Activated T-cell treated with anti-CD3 and anti-CD28 coated beads, Interleukin-2, amount 50 U/mL, for 1 hour (primary cell): ENCODE measurements at regions not wholly inside any gene's neighbourhood (a gene's known extent, or its start where the extent isn't known, plus 50 kb on each side); places are given as distances from the start of the nearest gene placed in this dataset.
A peak's percentile ranks its signal among the peaks of the same experiment; 100 is the strongest.

Experiments
- DNase-seq: peaks from one replicate; pipeline ENCODE4 v3.0.0-alpha.2; 2020

DNA sequence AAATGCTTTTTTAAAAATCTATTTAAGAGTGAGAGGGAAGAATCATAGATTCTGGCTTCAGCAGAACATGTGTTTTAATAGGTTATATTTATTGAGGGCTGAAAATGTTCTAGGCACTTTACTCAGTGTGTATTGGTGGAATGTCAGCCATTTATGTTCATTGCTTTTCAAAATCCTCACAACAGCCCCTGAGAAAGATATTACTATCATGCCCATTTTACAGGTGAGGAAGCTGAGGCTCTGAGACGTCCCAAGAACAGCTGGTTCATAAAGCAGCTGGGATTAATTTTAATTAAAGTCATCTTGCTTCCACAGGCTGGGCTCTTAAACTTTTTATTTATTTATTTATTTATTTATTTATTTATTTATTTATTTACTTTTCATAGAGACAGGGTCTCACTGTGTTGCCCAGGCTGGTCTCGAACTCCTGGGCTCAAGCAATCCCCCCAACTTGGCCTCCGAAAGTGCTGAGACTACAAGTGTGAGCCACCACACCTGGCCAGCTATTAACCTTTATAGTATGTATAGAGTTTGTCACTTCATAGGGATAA, 364.6 kb downstream of the SHQ1 start:
- no peak for DNase-seq

DNA sequence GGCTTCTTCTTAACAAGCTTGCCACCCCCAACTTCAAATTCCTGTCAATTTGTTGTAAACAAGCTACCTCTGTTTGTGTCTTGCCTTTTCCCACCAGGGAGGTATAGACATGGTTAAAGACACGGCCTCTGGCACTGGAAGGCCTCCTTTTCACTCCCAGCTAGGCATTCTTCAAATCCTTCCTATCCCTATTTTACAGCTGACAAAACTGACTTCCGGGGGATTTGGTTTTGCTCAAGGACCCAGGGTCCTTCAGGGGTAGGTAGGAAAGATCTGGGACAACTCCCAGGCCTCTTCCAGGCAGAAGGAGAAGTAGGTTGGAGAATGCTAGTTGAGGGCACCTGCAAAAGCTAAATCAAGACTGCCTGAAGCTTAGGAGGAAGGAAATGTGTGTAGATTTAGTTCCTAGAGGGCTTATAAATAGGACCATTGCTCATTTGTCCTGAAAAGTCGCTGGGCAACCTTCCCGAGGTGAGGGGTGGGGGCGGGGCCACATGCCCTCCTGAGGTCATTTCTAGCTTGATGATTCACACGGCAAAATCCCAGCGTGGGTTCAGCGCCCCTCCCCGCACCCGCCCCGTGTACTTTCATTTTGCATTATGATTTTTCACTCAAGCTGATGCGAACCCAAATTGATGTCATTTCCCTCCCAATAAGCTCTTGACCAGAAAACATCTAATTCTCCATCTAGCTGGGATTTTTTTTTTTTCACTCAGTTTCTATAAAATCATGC, 365.5 kb downstream of the SHQ1 start:
- DNase-seq, result peak; percentile 67

DNA sequence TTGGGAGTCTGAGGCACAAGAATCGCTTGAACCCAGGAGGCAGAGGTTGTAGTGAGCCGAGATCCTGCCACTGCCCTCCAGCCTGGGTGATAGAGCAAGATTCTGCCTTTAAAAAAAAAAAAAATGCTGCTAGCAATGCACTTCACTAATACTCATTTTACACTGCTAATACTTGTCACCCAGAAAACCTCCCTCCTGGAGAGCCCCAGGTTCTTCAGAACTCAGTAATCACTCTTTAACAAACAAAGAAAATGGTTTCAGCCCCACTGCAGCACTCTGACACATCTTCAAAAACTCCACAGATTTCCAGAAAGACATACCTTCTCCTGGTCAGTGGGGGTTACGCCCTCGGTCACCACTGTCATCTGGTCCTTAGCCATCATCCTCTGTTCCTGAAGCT, 366.7 kb downstream of the SHQ1 start:
- DNase-seq, result no peak

DNA sequence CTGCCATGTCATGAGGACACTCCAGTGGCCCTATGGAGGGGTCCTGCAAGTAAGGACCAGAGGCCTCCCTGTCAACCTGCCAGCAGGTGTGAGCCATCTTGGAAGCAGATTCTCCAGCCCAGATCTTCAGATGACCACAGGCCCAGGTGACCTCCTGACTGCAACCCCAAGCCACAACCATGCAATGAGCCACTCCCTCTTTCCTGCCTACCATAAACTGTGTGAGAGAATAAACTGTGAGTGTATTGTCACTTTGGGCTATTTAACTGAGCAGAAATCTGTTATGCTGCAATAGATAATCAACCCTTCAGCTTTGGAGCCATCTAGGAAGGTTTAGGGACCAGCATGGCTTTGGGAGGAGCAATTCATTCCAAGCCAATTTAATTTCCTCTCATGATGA, 367.9 kb downstream of the SHQ1 start:
- DNase-seq, result no peak

GRCh38 chr3:72479651-72480215, 368.5 kb downstream of the SHQ1 start:
- DNase-seq, result no peak

- no peak for DNase-seq
Measured at GRCh38 chr3:72476139-72476483, 372.1 kb downstream of the SHQ1 start.

- DNase-seq, result no peak
Measured at GRCh38 chr3:72475258-72476138, 372.7 kb downstream of the SHQ1 start.

- no peak for DNase-seq
Measured at GRCh38 chr3:72474775-72475174, 373.5 kb downstream of the SHQ1 start.

DNA sequence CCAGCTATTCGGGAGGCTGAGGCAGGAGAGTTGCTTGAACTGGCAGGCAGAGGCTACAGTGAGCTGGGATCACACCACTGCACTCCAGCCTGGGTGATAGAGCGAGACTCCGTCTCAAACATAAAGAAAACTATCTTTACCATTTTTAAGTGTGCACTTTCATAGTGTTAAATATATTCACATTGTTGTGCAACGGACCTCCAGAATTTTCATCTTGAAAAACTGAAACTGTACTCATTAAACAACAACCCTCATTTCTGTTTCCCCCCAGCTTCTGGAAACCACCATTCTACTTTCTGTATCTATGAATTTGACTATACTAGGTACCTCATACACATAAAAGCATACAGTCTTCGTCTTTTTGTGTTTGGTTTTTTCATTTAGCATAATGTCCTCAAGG, 375.1 kb downstream of the SHQ1 start:
- no peak for DNase-seq

- no peak for DNase-seq
Measured at GRCh38 chr3:72470904-72471417, 377.3 kb downstream of the SHQ1 start.

- no peak for DNase-seq
Measured at GRCh38 chr3:72465853-72466252, 382.4 kb downstream of the SHQ1 start.

DNA sequence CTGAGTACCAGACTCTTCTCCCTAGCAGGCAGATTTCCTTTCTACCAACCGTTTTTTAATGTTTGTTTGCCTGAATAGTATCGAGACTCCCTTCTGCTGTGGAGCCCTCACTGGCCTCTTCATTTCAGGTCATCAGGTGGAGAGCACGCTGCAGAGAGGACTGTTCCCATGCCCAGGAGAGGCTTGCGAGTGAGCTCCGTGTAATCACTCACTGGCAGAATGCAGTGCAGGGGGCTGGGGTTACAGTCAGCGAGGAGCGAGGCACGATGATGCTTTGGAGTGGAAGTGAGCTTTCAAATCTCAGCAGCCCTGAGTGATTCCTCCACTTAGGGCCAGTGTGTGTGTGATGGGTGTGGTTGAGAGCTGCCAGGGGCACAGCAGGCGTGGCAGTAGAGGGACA, 385.2 kb downstream of the SHQ1 start:
- no peak for DNase-seq

- no peak for DNase-seq
Measured at GRCh38 chr3:72462595-72463011, 385.6 kb downstream of the SHQ1 start.

- no peak for DNase-seq
Measured at GRCh38 chr3:72461787-72462186, 386.5 kb downstream of the SHQ1 start.

DNA sequence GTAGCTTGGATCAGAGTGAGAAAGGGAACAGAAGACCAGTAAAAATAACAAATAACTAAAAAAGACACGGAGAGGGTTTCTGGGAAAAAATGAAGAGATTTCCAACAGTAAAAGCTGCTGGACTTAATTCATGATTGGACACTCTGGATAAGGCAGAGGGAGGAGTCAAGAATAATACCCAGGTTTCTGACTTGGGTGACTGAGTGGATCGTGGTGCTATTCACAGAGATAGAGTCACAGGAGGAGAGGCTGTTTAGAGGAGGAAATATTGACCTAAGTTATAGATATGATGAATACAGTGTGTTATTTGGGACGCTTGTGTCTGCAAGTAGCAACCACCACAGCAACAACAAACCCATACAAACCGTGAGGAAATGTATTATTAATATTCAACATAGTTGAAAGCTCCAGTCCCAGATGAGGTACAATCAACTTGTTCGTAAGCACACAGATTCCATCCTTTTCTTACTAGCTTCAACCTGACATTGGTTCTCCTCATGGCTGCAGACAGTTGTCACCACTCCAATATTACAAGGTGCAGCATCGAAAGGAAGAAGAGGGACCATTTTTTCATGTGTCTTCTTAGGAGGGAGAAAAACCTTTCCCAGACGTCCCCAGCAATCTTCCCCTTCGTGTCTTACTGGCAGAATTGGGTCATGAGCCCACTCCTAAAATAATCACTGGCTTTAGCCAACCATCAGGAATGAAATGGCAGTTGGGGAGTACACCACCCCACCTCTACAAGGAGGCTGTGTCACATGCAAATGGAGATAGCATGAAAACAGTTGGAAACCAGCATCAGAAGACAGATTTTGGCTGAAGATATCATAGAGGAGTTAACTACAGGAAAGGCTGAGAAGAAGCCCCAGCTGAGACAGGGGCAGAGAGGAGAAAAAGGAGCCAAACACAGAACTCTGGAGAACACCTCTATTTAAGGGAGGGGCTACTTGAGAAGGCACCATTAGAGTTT, 387.8 kb downstream of the SHQ1 start:
- no peak for DNase-seq

DNA sequence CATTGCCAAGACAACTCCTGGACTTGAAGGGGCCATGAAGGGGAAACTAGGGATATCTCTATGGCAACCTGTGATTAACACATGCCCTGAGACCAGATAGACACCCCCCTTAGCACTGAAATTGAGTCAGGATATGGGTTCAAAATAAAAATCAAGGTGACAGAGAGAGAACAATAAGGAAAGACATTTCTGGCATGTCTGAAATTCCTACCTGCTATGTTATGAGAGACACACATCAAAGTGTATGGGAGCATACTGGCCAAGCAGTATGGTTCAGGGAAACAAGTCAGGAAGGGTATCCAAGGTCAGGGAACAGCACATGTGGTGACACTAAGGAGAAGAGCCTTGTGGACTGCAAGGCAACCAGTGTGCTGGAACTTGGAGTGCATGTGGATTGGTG, 388.7 kb downstream of the SHQ1 start:
- no peak for DNase-seq

DNA sequence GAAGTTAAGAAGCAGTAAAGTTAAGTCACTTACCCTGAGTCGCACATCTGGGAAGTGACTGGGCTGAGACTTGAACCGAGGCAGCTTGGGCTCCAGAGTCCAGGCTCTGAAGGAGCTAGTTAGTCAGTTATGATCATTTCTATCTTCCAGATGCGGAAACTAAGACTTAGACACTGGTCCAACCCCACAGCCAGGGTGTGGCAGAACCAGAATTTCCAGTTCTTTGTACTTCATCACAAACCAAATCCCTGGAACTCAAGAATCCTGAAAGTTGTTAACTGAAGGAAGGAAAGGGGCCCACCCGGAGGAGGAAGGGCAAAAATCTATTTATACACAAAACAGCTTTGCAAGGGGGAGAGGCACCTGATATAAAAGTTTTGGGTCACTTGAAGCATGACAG, 389.9 kb downstream of the SHQ1 start:
- DNase-seq, result no peak

DNA sequence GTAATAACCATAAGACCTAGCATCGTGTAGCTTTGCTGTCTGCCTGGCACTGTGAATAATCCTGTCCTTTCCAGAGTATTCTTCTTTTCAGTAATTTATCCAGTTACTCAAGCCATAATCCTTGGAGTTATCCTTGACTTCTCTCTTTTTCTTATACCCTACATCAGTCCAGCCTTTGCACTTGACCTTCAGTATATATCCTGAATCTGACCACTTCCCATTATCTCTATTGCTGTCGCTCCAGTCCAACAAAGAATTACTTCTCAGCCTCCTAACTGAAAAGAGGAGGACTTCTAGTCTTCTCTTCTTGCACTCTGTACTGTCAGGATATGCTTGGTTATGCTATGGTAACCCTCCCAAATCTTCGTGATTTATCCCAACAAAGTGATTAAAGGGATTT, 393.8 kb downstream of the SHQ1 start:
- no peak for DNase-seq

- DNase-seq, result no peak
Measured at GRCh38 chr3:72453706-72454105, 394.5 kb downstream of the SHQ1 start.

DNA sequence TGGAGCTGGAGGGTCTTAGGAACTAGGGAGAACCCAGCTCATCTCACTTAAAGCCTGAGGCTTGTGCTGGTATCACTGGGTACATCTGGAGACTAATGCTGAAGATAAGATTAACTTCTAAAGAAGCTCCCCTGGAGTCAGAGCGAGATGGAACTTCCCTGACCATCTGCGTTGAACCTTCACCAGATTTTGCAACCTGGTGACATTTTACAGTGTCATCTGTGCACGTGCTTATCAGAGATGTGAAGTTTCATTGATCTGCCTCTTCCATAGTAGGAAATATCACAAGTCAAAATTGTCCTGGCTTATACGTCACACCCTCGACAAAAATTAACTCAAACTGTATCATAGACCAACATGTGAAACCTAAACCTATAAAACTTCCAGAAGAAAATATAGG, 395.5 kb downstream of the SHQ1 start:
- DNase-seq, result no peak

DNA sequence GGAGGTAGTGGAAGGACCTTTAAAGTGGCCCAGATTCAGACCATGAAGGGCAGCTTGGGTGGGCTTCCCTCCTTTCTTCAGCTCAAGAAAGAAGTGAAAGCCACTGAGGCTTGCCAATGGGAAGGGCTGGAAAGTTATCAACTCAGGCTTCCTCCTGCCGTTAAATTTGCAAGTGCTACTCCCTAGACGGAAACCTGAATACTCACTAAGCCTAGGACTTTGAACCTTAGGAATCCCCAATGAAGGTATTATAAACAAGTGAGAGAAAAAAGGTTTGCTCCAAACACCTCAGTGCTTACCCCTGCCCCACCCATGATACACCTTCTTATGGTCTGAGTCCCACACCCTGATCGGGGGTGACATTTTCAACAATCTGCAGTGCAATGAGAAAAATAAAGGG, 396.4 kb downstream of the SHQ1 start:
- no peak for DNase-seq

DNA sequence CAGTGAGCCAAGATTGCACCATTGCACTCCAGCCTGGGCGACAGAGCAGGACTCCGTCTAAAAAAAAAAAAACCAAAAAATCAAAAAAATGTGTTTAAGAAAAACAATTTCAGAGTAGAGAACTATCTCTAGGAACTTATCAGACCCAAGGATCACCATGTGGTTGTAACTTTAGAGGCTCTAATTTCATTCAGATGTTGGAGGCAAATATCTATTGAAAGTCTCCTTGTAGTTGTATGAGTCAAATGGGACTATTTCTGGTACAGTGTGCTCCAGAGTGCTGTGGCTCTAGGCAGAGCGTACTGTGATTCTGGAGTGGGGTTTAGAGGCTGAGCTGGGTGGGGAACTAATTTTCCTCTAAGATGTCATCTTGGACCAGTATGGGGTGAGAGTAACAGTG, 398.7 kb downstream of the SHQ1 start:
- no peak for DNase-seq
